Left renal cortex interstitium (tissue), 4 donors: ENCODE measurements at regions not wholly inside any gene's neighbourhood (a gene's known extent, or its start where the extent isn't known, plus 50 kb on each side); places are given as distances from the start of the nearest gene placed in this dataset.

Source experiments
- DNase-seq, 4 donors: peaks; one replicate each; pipeline ENCODE4 v3.0.0-alpha.2; 2013; ENCODE audit warnings: low read depth in 4 of 4, low spot score in 2 of 4, missing footprints in 1 of 4

DNA sequence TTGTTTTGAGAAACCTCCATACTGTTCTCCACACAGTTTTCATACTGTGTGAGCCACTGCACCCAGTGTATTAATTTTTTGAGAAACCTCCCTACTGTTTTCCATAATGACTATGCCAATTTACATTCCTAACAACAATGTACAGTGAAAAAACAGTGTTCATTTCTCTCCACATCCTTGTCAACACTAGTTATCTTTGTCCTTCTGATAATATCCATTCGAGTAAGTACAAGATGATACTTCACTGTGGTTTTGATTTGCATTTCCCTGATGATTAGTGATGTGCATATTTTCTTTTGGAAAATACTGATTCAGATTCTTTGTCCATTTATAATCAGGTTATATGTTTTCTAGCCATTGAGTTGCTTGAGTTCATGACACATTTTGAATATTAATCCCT is 462.0 kb downstream of the CDH11 start:
- DNase-seq: no peak

DNA sequence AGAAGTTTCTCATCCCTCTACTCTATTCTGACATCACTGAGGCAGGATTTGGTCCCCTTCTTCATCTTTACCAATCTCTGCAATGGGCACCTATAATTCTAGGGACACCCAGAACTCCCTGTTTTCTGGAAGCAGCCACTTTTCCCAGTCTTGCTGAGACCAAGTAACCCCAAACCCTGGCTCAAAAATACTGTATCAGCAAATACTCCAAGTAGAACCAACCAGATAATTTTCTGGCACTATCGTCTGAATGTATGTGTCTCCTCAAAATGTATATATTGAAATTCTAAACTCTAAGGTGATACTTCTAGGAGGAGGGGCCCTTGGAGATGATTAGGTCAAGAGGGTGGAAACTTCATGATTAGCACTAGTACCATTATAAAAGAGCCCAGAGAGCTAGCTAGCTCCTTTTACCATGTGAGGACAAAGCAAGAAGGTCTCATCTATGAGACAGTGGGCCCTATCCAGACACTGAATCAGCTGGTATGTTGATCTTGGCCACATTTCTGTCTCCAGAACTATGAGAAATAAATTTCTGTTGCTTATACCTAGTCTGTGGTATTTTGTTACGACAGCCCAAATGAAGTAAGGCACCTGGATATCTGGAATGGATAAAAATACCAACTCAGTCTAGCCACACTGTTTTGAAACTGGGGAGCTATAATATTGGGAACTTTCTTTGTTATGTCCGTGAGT is 464.4 kb downstream of the CDH11 start:
- no peak for DNase-seq

DNA sequence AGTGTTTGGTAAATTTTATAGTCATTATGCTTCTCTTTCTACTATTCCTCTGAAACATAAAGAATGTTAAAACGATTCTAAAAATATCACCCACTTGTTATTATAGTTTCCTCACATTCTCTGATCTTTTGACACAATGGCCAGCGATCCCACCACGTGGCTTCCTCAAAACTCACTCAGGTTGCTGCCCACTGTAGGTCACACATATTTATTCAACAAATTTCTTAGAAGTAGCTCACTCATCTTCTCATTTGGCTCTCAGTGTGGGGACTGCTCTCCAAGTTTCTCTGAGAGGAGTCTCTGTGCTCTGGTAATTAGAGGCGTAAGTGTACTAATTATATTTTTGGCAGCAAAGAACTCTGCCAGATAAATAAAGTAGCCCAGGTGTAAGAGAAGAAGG is 465.4 kb downstream of the CDH11 start:
- DNase-seq: no peak

DNA sequence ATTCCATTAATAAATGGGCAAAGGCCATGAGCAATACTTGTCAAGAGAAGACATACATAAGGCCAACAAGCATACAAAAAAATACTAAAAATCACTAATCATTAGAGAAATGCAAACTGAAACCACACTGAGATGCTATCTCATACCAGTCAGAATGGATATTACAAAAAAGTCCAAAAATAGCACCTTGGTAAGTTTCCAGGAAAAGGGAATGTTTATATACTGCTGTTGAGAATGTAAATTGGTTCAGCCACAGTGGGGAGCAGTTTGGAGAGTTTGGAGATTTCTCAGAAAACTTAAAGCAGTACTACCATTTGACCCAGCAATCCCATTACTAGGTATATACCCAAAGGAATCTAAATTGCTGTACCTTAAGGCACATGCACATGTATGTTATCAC is 467.7 kb downstream of the CDH11 start:
- DNase-seq: no peak

DNA sequence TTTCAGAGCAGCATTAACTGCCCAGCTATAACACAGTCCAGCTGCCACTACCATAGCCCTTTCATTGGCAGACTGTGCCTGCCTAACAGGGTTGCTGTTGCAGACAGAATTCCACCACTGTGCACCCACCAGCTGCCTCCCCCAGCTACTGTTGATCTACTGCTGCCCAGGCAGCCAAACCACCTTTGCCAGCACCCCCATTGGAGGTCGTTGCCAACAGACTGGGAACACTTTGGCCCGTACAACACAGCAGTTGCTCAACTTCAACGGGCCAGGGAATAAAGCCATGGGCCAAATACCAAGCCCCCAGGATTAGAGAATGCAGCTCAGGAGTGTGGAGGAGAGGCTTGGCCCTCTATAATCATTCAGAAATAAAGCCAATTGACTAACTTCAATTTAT is 473.6 kb downstream of the CDH11 start:
- DNase-seq: no peak

DNA sequence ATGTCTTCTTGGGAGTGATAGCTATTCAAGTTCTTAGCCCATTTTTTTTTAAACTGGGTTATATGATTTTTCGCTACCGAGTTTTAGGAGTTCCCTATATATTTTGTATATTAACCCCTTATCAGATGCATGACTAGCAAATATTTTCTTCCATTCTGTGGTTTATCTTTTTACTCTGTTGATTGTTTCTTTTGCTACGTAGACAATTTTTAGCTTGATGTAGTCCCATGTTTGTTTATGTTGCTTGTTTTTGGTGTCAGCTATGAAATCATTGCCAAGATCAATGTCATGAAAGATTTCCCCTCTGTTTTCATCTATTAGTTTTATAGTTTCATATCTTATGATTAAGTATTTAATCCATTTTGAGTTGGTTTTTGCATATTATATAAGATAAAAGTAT is 480.5 kb downstream of the CDH11 start:
- no peak for DNase-seq

DNA sequence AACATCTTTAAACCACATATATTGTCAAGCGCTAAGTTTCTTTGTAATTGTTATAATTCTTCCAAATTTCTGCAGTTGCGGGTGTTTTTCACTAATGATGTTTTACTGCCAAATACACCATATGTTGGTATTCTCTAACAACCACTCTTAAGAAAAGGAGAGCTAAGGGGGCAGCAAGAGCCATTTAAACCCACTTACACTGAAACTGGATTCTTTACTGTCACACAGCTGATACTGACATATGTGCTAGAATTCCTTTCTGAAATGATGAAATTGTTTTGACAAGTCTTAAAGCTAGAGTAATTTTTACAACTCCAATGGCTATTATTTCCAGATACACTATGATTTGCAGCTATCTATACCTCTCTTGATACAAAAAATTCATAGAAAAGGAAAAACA is 483.1 kb downstream of the CDH11 start:
- no peak for DNase-seq

DNA sequence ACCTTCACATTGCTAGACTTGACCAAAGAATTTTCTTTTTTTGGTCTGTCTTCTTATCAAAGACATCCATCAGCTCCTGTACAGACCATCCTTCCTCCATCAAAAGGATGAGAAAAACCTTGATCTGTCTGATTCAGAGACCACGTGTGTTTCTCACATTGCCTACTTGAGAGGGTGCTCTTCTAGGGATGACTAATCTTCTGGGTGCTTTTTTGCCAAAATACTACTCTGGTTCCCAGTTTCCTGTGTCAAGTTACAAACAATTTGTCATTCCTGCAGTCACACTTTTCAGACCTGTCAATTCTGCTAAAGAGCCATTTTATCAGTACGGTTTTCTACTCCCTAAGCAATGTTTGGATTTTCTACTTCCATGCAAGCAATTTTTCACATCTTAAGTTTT is 492.2 kb downstream of the CDH11 start:
- no peak for DNase-seq

DNA sequence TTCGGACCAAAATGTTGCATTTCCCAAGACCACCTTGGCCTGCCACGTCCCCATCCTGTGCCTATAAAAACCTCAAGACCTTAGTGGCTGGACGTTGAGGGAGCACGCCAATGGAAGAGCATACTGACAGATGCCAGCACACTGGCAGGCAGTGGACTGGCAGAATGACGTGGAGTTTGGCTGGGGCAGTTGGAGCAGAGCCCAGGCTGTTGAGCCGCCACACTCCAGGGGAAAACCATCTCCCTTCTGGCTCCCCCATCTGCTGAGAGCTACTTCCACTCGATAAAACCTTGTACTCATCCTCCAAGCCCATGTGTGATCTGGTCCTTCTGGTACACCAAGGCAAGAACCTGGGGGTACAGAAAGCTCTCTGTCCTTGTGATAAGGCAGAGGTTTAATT is 494.1 kb downstream of the CDH11 start:
- no peak for DNase-seq

DNA sequence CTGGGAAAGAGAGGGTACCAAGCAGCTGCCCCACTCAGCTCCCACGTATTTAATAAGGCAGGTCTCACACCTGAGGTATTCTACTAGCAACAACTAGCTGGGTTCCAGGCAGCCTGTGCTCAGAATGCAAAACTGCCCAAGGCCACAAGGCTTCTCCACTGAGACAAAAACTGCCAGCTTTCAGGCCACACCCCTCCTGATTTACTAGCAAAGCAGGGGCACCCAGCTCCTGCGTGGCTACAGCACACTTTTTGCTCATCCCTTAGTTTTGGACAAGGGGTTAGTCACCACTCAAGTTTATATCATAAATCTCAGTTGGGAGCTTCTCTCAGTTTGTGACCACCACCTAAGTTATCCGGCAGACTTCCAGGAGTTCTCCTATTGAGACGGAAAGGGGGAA is 494.6 kb downstream of the CDH11 start:
- DNase-seq: no peak

DNA sequence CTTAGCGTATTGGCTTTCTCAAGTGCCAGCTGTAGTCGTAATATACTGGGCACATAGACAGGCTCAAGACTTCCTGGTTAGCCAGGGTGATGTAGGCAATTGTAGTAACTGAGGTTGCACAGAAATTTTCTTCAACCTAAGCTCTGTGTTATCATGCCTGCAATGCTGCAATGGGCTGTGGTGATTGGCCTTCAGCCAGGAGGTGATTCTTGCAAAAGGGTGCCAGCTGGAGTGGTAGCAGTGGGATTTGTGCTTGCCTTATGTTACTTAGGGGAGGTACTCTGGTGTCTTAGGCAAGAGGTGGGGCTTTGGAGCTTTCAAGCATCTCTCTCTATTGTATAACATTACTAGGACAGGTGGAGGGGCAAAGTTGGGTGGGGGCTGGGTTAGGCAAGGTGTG is 495.1 kb downstream of the CDH11 start:
- no peak for DNase-seq

DNA sequence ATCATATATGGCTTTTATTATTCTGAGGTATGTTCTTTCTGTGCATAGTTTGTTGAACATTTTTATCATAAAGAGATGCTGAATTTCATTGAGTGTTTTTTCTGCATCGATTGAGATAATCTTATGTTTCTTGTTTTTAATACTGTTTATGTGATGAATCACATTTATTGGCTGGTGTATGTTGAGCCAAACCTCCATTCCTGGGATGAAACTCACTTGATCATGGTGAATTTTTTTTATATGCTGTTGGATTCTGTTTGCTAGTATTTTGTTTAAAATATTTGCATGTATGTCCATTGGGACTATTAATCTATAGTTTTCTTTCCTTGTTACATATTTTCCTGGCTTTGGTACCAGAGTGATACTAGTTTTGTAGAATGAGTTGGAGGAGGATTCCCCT is 500.2 kb downstream of the CDH11 start:
- DNase-seq: no peak

DNA sequence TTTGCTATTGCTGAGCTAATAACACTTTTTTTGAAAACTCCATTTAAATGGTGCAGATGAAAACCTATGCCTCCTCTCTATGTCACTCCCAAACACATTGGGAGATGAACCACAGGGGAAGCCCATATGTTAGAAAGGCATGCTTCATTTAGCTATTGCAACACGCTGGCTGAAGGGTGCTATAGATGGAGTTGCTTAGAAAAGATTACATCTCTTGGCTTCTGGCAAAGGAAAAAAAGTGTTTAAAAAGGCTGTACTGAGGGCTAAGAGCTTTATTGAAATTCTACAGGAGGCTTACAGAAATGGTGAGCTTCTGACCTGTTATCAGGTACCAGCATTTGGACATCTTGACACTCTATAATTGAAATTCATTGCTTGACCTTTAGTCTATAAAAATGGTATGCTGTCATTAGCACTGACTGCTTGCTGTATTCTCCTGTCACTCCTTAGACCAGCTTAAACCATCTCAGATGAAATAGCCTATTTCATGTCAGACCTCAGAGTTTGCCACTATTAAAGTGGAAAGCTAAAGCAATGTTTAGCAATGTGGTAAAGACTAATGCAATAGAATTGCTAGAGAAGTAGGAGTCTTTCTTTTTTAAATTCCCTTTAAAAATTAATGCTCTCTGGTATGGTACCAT is 503.9 kb downstream of the CDH11 start:
- no peak for DNase-seq

DNA sequence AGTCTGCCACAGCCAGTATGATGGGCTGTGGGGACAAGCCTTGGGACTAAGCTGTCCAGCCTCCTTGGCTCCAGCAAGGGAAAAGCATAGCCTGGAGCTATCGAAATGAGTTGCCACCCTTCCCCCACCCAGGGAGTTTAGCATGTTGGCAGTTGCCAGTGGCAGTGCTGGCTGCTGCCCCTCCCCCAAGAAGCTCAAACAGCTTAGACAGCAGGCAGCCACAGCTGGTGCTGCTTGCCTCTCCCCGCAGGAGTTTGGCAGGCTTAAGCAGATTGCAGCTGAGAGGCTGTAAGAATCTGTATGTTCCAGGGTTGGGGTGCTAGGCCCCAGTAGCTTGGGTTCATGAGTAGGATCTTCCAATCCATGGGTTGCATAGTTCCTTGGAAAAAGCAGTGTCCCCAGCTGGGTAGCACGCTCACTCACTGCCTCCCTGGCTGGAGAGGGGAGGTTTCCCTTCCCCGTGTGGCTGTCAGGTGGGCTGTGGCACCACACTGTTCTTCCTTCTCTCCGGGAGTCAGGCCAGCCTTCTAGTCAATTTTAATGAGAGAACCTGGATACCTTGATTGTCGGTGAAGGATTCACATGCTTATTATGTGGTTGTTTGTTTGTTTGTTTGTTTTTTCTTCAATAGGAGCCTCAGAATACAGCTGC is 506.1 kb downstream of the CDH11 start:
- DNase-seq: no peak

DNA sequence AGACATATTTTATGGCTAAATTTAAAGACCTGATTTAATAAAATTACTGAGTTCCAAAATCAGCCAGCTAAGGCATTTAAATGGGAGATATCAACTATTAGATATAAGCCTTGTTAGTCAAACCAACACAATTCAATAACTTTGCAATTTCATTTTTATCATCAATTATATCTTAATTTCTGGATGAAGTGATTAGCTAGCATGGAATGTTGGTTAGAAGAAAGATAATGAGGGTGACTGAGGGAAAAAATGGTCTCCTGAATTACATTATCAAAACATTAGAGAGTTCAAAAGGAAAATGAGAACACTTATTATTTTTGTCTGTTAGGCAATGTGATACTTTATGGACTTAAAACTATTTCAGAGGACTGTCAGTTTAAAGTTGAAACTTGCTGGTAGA is 525.7 kb downstream of the CDH11 start:
- DNase-seq: no peak

DNA sequence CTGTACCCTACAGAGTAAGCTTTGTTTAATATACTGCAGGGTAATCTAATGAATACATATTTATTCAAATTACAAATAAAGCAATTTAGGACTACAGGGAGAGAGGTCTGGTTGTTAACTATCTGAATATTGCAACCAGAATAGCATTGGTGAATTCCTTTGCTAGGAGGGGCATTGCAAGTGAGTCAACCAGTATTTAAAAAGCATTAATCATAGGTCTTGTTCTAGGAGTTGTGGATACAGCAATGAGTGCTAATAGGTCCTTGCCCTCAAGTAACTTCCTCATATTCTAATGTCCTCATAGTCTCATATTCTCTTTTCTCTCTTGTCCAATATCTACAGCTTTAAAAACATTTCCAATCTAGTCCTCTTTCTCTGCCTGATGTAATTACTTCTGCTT is 531.4 kb downstream of the CDH11 start:
- no peak for DNase-seq

DNA sequence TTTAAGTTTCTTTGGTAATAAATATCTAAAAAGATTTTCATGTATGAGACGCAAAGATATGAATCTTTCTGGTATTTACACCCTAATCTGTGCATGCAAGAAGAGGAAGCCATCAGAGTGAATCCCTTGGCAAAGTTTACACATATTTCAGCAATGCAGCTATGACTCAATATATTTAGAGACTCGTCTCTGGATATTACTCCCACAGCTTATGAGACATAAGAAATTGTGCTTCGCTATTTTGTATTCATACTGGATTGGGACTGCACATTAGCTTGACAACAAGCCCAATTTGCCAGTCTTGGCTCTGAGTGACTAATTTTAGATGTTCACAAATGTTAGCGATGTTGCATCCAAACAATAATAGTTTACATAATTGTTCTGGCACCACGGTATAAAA is 532.0 kb downstream of the CDH11 start:
- DNase-seq: no peak

DNA sequence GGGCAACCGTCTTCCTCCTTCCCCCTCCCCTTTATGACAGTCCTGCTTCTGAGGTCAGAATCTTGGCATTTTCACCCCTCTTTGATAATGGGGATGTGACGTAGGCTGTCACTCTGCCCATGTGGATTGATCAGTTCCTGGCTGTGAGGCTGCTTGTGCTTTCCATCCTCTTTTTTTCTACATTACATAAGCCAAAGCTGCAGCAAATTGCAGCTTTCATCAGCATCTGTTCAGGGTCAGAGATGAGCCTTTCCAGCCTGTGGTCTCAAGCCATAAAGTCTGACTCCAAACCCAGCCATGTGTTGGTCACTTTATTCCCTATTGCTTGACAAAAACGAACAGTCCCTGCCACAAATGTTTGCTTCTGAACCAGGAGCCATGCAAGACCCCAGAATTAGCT is 535.1 kb downstream of the CDH11 start:
- peak in 3 of 4 donors; percentile 11 to 40 (median 32) for DNase-seq

DNA sequence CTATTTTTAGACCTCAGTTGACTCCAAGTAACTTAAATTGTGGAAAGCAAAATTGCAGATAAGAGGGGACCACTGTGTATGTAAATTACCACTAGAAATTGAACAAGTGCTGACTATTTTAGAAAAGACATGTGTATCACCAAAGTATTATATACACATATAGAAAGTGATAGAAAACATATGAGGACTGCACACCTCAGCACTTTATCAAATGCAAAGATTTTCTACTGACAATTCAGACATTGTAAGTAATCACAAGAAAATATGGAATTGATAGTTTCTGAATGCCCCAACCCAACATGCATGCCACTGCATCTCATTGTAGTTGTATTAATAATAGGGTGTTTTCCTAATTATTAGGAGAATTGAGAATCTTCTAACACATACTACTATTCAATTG is 536.5 kb downstream of the CDH11 start:
- no peak for DNase-seq

DNA sequence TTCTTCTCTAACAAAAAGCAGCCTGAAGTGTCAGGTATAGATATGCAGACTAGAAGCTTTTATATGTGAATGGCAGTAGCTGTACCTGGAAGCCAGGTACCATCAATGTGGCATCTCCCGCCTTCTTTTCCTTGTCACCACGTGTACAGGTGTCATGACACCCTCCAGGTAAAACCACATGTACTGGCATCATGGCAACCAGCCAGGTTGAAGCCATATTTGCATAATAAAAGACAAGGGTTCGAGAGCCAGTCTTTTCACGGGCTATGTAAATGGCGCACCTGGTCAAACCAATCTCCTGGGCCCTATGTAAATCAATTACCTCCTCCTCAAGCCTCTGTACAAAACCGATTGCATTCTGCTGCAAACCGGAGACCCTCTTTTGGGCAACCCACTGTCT is 541.3 kb downstream of the CDH11 start:
- DNase-seq: no peak

DNA sequence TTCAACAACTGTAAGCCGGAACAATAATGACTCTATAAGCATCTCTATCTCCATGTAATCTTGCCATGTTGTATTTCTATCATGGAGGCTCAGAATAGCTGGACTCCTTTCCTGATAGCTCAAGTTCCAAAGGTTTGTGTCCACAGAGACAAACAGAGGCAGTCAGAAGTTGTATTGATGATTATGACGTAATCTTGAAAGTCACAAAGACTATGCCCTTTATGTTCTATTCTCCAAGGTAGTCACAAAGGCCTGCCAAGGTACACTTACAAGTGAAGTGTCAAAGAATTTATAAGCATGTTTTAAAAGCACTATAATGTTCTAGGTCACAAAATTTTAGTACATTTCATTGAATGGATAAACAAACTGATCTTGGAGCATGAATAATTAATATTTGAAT is 542.2 kb downstream of the CDH11 start:
- no peak for DNase-seq

DNA sequence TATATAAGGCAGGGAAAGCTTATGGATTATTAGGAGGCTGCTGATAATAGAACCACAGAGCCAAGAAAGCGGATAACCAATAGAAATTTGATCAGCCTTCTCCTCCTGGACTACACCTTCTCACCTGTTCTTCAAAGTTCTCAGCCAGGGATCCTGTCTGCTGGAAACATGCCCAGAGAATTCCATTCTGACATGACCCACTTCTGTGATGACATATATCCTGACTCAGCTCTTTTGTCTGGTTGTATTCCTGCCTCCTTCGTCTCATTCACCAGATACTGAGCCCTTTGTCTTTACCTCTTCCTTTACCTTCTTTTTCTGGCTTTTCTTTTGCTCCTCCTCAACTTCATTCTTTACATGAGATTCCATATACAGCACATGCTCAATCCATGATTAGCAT is 576.1 kb downstream of the CDH11 start:
- no peak for DNase-seq
